GM19239 (cell line): ENCODE measurements at regions not wholly inside any gene's neighbourhood (a gene's known extent, or its start where the extent isn't known, plus 50 kb on each side); places are given as distances from the start of the nearest gene placed in this dataset.

Experiments
- DNase-seq: peaks from one replicate; pipeline ENCODE4 v3.0.0; 2011; ENCODE audit warnings: low spot score; ENCODE audit not compliant: insufficient read length
- FAIRE-seq: peaks from 2 replicates; lab custom pipeline; 2011; peaks lifted over from hg19 to GRCh38; lab: Jason Lieb, UNC

GRCh38 chr4:148965080-148965479 is 522.9 kb upstream of the NR3C2 start:
- no peak for FAIRE-seq
- no peak for DNase-seq

- FAIRE-seq (no peak), DNase-seq (no peak)
These were observed 522.2 kb upstream of the NR3C2 start for GRCh38 chr4:148964456-148964855.

- FAIRE-seq (no peak), DNase-seq (no peak)
These were observed 520.5 kb upstream of the NR3C2 start for GRCh38 chr4:148962539-148963290.

- FAIRE-seq (no peak), DNase-seq (no peak)
These were observed 519.3 kb upstream of the NR3C2 start for GRCh38 chr4:148961526-148961925.

- no peak for DNase-seq
- no peak for FAIRE-seq
These were observed 516.1 kb upstream of the NR3C2 start for GRCh38 chr4:148958317-148958716.

- no peak for DNase-seq
- FAIRE-seq, result no peak
These were observed 513.5 kb upstream of the NR3C2 start for GRCh38 chr4:148955564-148956297.

- DNase-seq (no peak), FAIRE-seq (no peak)
These were observed 512.0 kb upstream of the NR3C2 start for GRCh38 chr4:148954011-148954749.

GRCh38 chr4:148951346-148951745 is 509.1 kb upstream of the NR3C2 start:
- DNase-seq (no peak), FAIRE-seq (no peak)

- DNase-seq (no peak), FAIRE-seq (no peak)
These were observed 504.1 kb upstream of the NR3C2 start for GRCh38 chr4:148946271-148946670.

- no peak for FAIRE-seq
- no peak for DNase-seq
These were observed 502.6 kb upstream of the NR3C2 start for GRCh38 chr4:148944839-148945219.

- FAIRE-seq (no peak), DNase-seq (no peak)
These were observed 502.1 kb upstream of the NR3C2 start for GRCh38 chr4:148944136-148944838.

GRCh38 chr4:148934926-148935578 is 492.8 kb upstream of the NR3C2 start:
- DNase-seq (no peak), FAIRE-seq (no peak)

GRCh38 chr4:148926276-148927260 is 484.4 kb upstream of the NR3C2 start:
- DNase-seq, result no peak
- FAIRE-seq, result no peak

GRCh38 chr4:148923881-148924280 is 481.7 kb upstream of the NR3C2 start:
- DNase-seq (no peak), FAIRE-seq (no peak)

- no peak for DNase-seq
These were observed 480.3 kb upstream of the NR3C2 start for GRCh38 chr4:148922497-148922896.

GRCh38 chr4:148914734-148915133 is 472.5 kb upstream of the NR3C2 start:
- DNase-seq (no peak), FAIRE-seq (no peak)

More at GRCh38 chr4:148922497-148922896, 480.3 kb upstream of the NR3C2 start:
- no peak for FAIRE-seq

GRCh38 chr4:148914301-148914700 is 472.1 kb upstream of the NR3C2 start:
- DNase-seq (no peak), FAIRE-seq (no peak)

- no peak for FAIRE-seq
- DNase-seq, result no peak
These were observed 461.2 kb upstream of the NR3C2 start for GRCh38 chr4:148903388-148903787.
